ENCODE measurements at regions not wholly inside any gene's neighbourhood (a gene's known extent, or its start where the extent isn't known, plus 50 kb on each side); places are given as distances from the start of the nearest gene placed in this dataset.
"Not testable (repeated sequence)": the region's sequence is repeated elsewhere in the genome, so short reads cannot be mapped to it uniquely, and the experiment has no call there.

GRCh38 chr2:187610450-187610849, 56.2 kb upstream of the TFPI start:
- H3K27ac Mint-ChIP-seq; H3K27me3 ChIP-seq (ENCODE audit: control insufficient read depth, insufficient read depth, low read length, poor library complexity, severe bottlenecking); H3K4me3 Mint-ChIP-seq; H3K4me1 Mint-ChIP-seq; H3K27ac ChIP-seq (ENCODE audit: low read depth, low read length); DNase-seq; H3K9me3 Mint-ChIP-seq; H3K4me1 ChIP-seq (ENCODE audit: control insufficient read depth, insufficient read depth, low read length); H3K36me3 ChIP-seq (ENCODE audit: control insufficient read depth, insufficient read depth, low read length); H3K27me3 Mint-ChIP-seq (ENCODE audit: insufficient read depth); H3K36me3 Mint-ChIP-seq (ENCODE audit: low read depth); H3K9ac ChIP-seq (ENCODE audit: extremely low read depth, low read length, poor library complexity, severe bottlenecking); H3K9me3 ChIP-seq (ENCODE audit: control insufficient read depth, low read length); H3K4me3 ChIP-seq (ENCODE audit: low read length): not testable (repeated sequence)
- no CpG with 5 or more reads among the region's 2 CpGs for WGBS, 2 experiments (ENCODE audit: insufficient coverage in 1 of 2, insufficient read length in 1 of 2)

- H3K4me3 ChIP-seq (ENCODE audit: low read length), result no peak overlapping the region
- Mint-ChIP-seq H3K9me3 (no peaks in the 10 kb centered on the region), H3K4me3 (no peak overlapping the region), H3K27ac (no peak overlapping the region), H3K36me3 (ENCODE audit: low read depth) (no peaks in the 10 kb centered on the region), H3K27me3 (ENCODE audit: insufficient read depth) (no peaks in the 10 kb centered on the region), H3K4me1 (peaks cover 9% of the 10 kb centered on the region)
- peaks cover 4% of the 10 kb centered on the region for H3K4me1 ChIP-seq (ENCODE audit: control insufficient read depth, insufficient read depth, low read length)
- no peak for DNase-seq
- TF ChIP-seq CTCF (conservative IDR thresholded peaks at IDR 0.05), result no peak
- H3K27ac ChIP-seq (ENCODE audit: low read depth, low read length), result no peak overlapping the region
- H3K9ac ChIP-seq (ENCODE audit: extremely low read depth, low read length, poor library complexity, severe bottlenecking), result no peak overlapping the region
- H3K27me3 ChIP-seq (ENCODE audit: control insufficient read depth, insufficient read depth, low read length, poor library complexity, severe bottlenecking), result no peaks in the 10 kb centered on the region
- 83 to 91% methylated on average over 1 of the region's 1 CpG for WGBS, 2 experiments (ENCODE audit: insufficient coverage in 1 of 2, insufficient read length in 1 of 2)
- no peaks in the 10 kb centered on the region for H3K36me3 ChIP-seq (ENCODE audit: control insufficient read depth, insufficient read depth, low read length)
- no peaks in the 10 kb centered on the region for H3K9me3 ChIP-seq (ENCODE audit: control insufficient read depth, low read length)
Observed at GRCh38 chr2:187612857-187613256, 58.6 kb upstream of the TFPI start.

GRCh38 chr2:187614756-187615155, 60.5 kb upstream of the TFPI start:
- H3K9ac ChIP-seq (ENCODE audit: extremely low read depth, low read length, poor library complexity, severe bottlenecking), result no peak overlapping the region
- no peaks in the 10 kb centered on the region for H3K9me3 Mint-ChIP-seq
- peaks cover 4% of the 10 kb centered on the region for H3K4me1 ChIP-seq (ENCODE audit: control insufficient read depth, insufficient read depth, low read length)
- H3K4me3 Mint-ChIP-seq, result no peak overlapping the region
- no peak overlapping the region for H3K4me3 ChIP-seq (ENCODE audit: low read length)
- no peak for TF ChIP-seq CTCF (conservative IDR thresholded peaks at IDR 0.05)
- 97% methylated on average over 2 of the region's 2 CpGs; no CpG with 5 or more reads in 1 of the 2 experiments for WGBS, 2 experiments (ENCODE audit: insufficient coverage in 1 of 2, insufficient read length in 1 of 2)
- no peaks in the 10 kb centered on the region for H3K9me3 ChIP-seq (ENCODE audit: control insufficient read depth, low read length)
- no peaks in the 10 kb centered on the region for H3K36me3 ChIP-seq (ENCODE audit: control insufficient read depth, insufficient read depth, low read length)
- H3K36me3 Mint-ChIP-seq (ENCODE audit: low read depth), result no peaks in the 10 kb centered on the region
- peaks cover 27% of the 10 kb centered on the region for H3K4me1 Mint-ChIP-seq
- H3K27ac Mint-ChIP-seq, result no peak overlapping the region
- H3K27ac ChIP-seq (ENCODE audit: low read depth, low read length), result no peak overlapping the region
- DNase-seq, result no peak
- no peaks in the 10 kb centered on the region for H3K27me3 ChIP-seq (ENCODE audit: control insufficient read depth, insufficient read depth, low read length, poor library complexity, severe bottlenecking)
- H3K27me3 Mint-ChIP-seq (ENCODE audit: insufficient read depth), result no peaks in the 10 kb centered on the region

- Mint-ChIP-seq H3K9me3 (no peaks in the 10 kb centered on the region), H3K27ac (no peak overlapping the region), H3K27me3 (ENCODE audit: insufficient read depth) (no peaks in the 10 kb centered on the region), H3K4me1 (peaks cover 29% of the 10 kb centered on the region), H3K36me3 (ENCODE audit: low read depth) (no peaks in the 10 kb centered on the region), H3K4me3 (no peak overlapping the region)
- H3K9ac ChIP-seq (ENCODE audit: extremely low read depth, low read length, poor library complexity, severe bottlenecking), result no peak overlapping the region
- H3K36me3 ChIP-seq (ENCODE audit: control insufficient read depth, insufficient read depth, low read length), result no peaks in the 10 kb centered on the region
- no peak overlapping the region for H3K4me3 ChIP-seq (ENCODE audit: low read length)
- no peaks in the 10 kb centered on the region for H3K27me3 ChIP-seq (ENCODE audit: control insufficient read depth, insufficient read depth, low read length, poor library complexity, severe bottlenecking)
- H3K9me3 ChIP-seq (ENCODE audit: control insufficient read depth, low read length), result no peaks in the 10 kb centered on the region
- no peak overlapping the region for H3K27ac ChIP-seq (ENCODE audit: low read depth, low read length)
- peaks cover 4% of the 10 kb centered on the region for H3K4me1 ChIP-seq (ENCODE audit: control insufficient read depth, insufficient read depth, low read length)
- no peak for DNase-seq
- 68 to 100% methylated on average over 1 to 4 of the region's 4 CpGs for WGBS, 2 experiments (ENCODE audit: insufficient coverage in 1 of 2, insufficient read length in 1 of 2)
- TF ChIP-seq CTCF (conservative IDR thresholded peaks at IDR 0.05), result no peak
Observed at GRCh38 chr2:187615364-187615763, 61.1 kb upstream of the TFPI start.

All from endodermal cell (in vitro differentiated cells).